Sigmoid colon (tissue), 6 donors: ENCODE measurements at regions not wholly inside any gene's neighbourhood (a gene's known extent, or its start where the extent isn't known, plus 50 kb on each side); places are given as distances from the start of the nearest gene placed in this dataset.

Source experiments
- DNase-seq: peaks from one replicate; pipeline ENCODE4 v3.0.0-alpha.2; 2019
- H3K27ac ChIP-seq, 4 donors: fragments of 200-600 bp; sonication (generic); one replicate each; pipeline ENCODE4 v1.5.1; 2016 to 2019; ENCODE audit warnings: mild to moderate bottlenecking in 1 of 4
- H3K27me3 ChIP-seq, 3 donors: fragments of 200-600 bp; sonication (generic); one replicate each; pipeline ENCODE4 v1.5.1; 2019; ENCODE audit warnings: mild to moderate bottlenecking in 1 of 3
- H3K36me3 ChIP-seq, 4 donors: fragments of 200-600 bp; sonication (generic); one replicate each; pipeline ENCODE4 v1.5.1; 2016 to 2019
- H3K4me1 ChIP-seq, 4 donors: fragments of 200-600 bp; sonication (generic); one replicate each; pipeline ENCODE4 v1.5.1; 2017 to 2019
- H3K4me3 ChIP-seq, 4 donors: fragments of 200-600 bp; sonication (generic); one replicate each; pipeline ENCODE4 v1.5.1; 2017 to 2019; ENCODE audit warnings: mild to moderate bottlenecking in 2 of 4, moderate library complexity in 1 of 4
- H3K9me3 ChIP-seq, 4 donors: fragments of 200-600 bp in 3 of 4; sonication (generic) in 3 of 4; one replicate each; pipeline versions ENCODE4 v1.5.1 to v1.6.1; 2013 to 2019
- EP300 ChIP-seq, 4 donors: sonication (generic); formaldehyde crosslinking; IDR thresholded peaks; one replicate each; pipeline ENCODE4 v1.6.1; 2017; ENCODE audit warnings: antibody characterized with exemption in 4 of 4
- POLR2A ChIP-seq, 2 donors: fragments of 450-650 bp; IDR thresholded peaks; one replicate each; pipeline ENCODE4 v1.6.1; 2016; ENCODE audit warnings: antibody characterized with exemption in 2 of 2, mild to moderate bottlenecking in 2 of 2, moderate library complexity in 2 of 2
- POLR2AphosphoS5 ChIP-seq, 4 donors: sonication (generic); formaldehyde crosslinking; IDR thresholded peaks; one replicate each; pipeline ENCODE4 v1.6.1; 2017; ENCODE audit warnings: antibody characterized with exemption in 4 of 4
- WGBS, 2 donors: extraction: QIAGEN DNeasy Blood & Tissue Kit; methylation state at CpG; one replicate each; pipeline ENCODE4 v1.1.7; 2013; 5-methylcytosine and 5-hydroxymethylcytosine counted together
- intact Hi-C: fragments of 100-400 bp; cut with DNase I; formaldehyde crosslinking; loops from one replicate; pipeline ENCODE4 v1.15.1; 2023
- TF ChIP-seq, protein P1 (sequence below), 4 experiments: fragments of 450-650 bp in 3 of 4; fragments of 200-600 bp in 1 of 4; IDR thresholded peaks; one replicate each; pipeline ENCODE4 v1.5.1; 2016 to 2019; ENCODE audit warnings: antibody characterized with exemption in 4 of 4, mild to moderate bottlenecking in 3 of 4, moderate library complexity in 2 of 4
- donor health status: healthy with polysubstance abuse.
- donor health status: healthy.

DNA sequence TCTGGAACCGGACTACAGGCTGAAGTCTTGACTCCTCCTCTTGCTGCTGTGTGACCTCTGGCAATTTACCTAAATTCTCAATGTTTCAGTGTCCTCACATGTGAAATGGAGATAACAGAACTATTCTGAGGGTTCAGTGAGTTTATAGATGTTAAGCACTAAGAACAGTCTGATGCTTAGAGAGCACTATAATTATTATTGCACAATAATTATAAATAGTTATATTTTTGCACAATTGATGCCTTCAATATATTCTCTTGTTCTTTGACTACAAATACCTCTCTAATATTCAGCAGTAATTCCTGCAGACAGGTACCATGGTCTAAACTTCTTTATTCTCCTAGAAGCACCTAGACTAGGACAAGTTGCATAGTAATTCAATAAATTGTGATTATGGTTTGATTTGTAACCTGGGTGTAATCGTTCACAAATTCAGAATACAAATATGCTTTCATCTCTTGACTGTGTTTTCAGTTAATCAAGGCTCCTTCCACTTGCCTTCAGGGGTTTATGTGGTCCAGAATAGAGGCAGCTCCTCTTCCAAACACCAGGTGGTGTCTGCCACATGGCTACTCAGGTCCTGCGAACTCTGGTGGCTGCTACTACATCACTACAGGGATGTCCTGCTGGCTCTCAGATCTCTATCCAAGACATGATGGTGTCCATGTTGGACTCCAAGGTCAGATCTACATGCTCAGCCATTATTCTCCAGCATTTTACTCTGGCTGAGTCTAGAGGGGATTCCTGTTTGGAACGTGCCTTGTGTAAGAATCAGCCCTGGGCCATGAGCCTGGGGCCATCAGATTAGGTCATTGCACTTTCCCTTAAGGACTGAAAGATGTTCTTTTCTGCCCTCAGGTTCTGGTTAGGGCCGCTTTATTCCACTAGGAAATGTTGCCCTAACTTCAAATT is 103.4 kb downstream of the QRFPR start:
- Histone ChIP-seq H3K4me3 (no peak overlapping the region), H3K27me3 (no peaks in the 10 kb centered on the region), H3K36me3 (no peaks in the 10 kb centered on the region), H3K9me3 (no peaks in the 10 kb centered on the region), H3K4me1 (no peaks in the 10 kb centered on the region), H3K27ac (no peak overlapping the region)
- intact Hi-C loops: no loop called here
- TF ChIP-seq POLR2A (IDR thresholded peaks at IDR 0.05) (no peak), POLR2AphosphoS5 (IDR thresholded peaks at IDR 0.05) (no peak), EP300 (IDR thresholded peaks at IDR 0.05) (no peak)
- TF ChIP-seq, protein P1, sequence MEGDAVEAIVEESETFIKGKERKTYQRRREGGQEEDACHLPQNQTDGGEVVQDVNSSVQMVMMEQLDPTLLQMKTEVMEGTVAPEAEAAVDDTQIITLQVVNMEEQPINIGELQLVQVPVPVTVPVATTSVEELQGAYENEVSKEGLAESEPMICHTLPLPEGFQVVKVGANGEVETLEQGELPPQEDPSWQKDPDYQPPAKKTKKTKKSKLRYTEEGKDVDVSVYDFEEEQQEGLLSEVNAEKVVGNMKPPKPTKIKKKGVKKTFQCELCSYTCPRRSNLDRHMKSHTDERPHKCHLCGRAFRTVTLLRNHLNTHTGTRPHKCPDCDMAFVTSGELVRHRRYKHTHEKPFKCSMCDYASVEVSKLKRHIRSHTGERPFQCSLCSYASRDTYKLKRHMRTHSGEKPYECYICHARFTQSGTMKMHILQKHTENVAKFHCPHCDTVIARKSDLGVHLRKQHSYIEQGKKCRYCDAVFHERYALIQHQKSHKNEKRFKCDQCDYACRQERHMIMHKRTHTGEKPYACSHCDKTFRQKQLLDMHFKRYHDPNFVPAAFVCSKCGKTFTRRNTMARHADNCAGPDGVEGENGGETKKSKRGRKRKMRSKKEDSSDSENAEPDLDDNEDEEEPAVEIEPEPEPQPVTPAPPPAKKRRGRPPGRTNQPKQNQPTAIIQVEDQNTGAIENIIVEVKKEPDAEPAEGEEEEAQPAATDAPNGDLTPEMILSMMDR (IDR thresholded peaks at IDR 0.05): no peak
- DNase-seq: no peak
- 39 to 83% methylated on average over 5 of the region's 5 CpGs for WGBS, 2 donors

DNA sequence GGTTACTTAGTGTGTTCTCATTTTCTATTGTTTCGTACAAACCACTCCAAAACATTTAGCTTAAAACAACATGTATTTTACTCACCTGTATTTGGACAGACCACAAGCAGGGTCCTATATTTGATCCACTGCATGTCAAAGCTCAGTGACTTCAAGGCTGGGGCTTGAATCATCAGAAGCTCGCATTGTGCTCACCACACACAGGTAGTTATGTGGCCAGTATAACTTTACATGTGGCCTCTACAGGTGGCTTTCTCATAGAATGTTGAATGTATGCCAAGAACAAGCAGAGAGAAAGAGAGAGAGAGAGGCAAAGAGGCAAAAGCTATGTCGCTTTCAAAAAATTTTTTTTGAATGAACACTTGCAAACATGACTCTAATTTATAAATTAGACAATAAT is 107.6 kb downstream of the QRFPR start:
- H3K4me3 ChIP-seq: no peak overlapping the region
- TF ChIP-seq, protein P1 (IDR thresholded peaks at IDR 0.05): no peak
- TF ChIP-seq POLR2AphosphoS5 (IDR thresholded peaks at IDR 0.05) (no peak), POLR2A (IDR thresholded peaks at IDR 0.05) (no peak), EP300 (IDR thresholded peaks at IDR 0.05) (no peak)
- no peaks in the 10 kb centered on the region for H3K4me1 ChIP-seq
- H3K27ac ChIP-seq: no peak overlapping the region
- no peaks in the 10 kb centered on the region for H3K9me3 ChIP-seq
- intact Hi-C loops: no loop called here
- 74 to 78% methylated on average over 3 of the region's 3 CpGs for WGBS, 2 donors
- no peak for DNase-seq
- no peaks in the 10 kb centered on the region for H3K36me3 ChIP-seq
- H3K27me3 ChIP-seq: no peaks in the 10 kb centered on the region

DNA sequence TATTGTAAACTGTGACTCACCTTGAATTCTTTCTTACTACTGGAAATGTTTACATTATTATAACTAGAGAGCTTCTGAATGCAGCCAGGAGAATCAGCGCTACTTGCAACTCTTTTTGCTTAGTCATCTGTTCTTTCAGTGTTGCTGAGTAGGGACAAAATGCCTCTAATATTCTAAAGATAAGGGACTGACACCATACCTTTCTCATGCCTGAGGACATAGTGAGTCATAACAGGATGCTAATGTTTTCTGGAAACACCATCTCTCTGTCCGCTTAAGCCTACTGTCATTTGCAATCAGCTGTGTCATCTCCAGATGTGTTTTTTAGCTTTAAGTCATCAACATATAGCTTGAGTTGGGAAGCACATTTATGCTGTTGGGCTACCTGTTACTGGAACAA is 108.3 kb downstream of the QRFPR start:
- Histone ChIP-seq H3K4me3 (no peak overlapping the region), H3K27me3 (no peaks in the 10 kb centered on the region), H3K36me3 (no peaks in the 10 kb centered on the region), H3K9me3 (no peaks in the 10 kb centered on the region), H3K4me1 (no peaks in the 10 kb centered on the region), H3K27ac (no peak overlapping the region)
- intact Hi-C loops: no loop called here
- TF ChIP-seq POLR2AphosphoS5 (IDR thresholded peaks at IDR 0.05) (no peak), EP300 (IDR thresholded peaks at IDR 0.05) (no peak), POLR2A (IDR thresholded peaks at IDR 0.05) (no peak)
- TF ChIP-seq, protein P1 (IDR thresholded peaks at IDR 0.05): no peak
- no peak for DNase-seq
- WGBS, 2 donors: 60 to 82% methylated on average over 2 of the region's 2 CpGs

DNA sequence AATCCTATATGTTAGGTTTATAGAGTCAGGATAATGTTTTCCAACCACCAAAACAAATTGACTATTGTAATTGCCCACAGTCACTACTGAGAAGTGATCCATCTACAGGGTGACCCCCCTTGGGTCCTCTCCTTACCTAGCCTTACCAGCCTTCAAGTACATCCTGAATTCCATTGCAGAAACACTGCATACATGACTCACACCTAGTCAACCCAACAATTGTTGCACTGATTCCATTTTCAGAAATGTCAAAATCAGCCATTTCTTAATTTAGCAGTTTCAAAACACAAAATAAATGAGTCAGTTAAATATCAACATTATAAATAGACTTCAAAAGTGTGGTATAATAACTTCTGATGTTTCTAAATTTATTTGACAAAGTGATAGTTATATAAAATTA is 106.3 kb upstream of the TNIP3 start:
- Histone ChIP-seq H3K27me3 (no peaks in the 10 kb centered on the region), H3K36me3 (no peaks in the 10 kb centered on the region), H3K27ac (no peak overlapping the region), H3K4me3 (no peak overlapping the region), H3K9me3 (no peaks in the 10 kb centered on the region), H3K4me1 (no peaks in the 10 kb centered on the region)
- no peak for TF ChIP-seq POLR2A (IDR thresholded peaks at IDR 0.05)
- TF ChIP-seq, protein P1 (IDR thresholded peaks at IDR 0.05): no peak
- TF ChIP-seq POLR2AphosphoS5 (IDR thresholded peaks at IDR 0.05): no peak
- TF ChIP-seq EP300 (IDR thresholded peaks at IDR 0.05): no peak
- intact Hi-C loops: no loop called here
- DNase-seq: no peak
